ENCODE measurements at regions not wholly inside any gene's neighbourhood (a gene's known extent, or its start where the extent isn't known, plus 50 kb on each side); places are given as distances from the start of the nearest gene placed in this dataset.

- DNase-seq (ENCODE audit: low spot score), result no peak
Measured at GRCh38 chr13:95499811-95500712, 52.5 kb upstream of the CLDN10 start.

GRCh38 chr13:95502216-95502615, 50.3 kb upstream of the CLDN10 start:
- no peak for DNase-seq (ENCODE audit: low spot score)

All from hematopoietic multipotent progenitor cell treated with erythropoietin and hydrocortisone succinate and interleukin-3 and kit ligand, for 15 days (in vitro differentiated cells).